8988T (cell line): ENCODE measurements at regions not wholly inside any gene's neighbourhood (a gene's known extent, or its start where the extent isn't known, plus 50 kb on each side); places are given as distances from the start of the nearest gene placed in this dataset.

Experiments
- DNase-seq: peaks from one replicate; pipeline ENCODE4 v3.0.0; 2011

DNA sequence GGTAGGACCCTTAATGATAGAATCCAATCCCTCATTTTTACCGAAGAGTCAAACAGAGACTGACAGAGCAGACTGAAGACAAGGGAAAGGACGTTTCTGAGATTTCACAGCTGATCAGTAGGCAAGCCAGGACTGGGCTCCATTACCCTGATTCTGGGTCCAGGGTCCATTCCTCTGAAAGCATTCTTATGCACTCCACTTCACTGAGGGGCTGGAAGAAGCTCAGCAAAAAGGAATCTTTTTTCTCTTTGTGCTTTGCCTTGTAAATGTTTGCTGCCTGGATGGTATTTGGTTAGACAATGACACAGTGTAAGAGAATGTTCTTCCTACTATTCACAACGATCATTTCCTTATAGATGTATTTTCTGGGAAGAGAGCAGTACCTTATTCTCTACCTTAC is 331.3 kb upstream of the PROX1 start:
- no peak for DNase-seq

- DNase-seq = no peak
These were observed 330.8 kb upstream of the PROX1 start for GRCh38 chr1:213657013-213657412.

DNA sequence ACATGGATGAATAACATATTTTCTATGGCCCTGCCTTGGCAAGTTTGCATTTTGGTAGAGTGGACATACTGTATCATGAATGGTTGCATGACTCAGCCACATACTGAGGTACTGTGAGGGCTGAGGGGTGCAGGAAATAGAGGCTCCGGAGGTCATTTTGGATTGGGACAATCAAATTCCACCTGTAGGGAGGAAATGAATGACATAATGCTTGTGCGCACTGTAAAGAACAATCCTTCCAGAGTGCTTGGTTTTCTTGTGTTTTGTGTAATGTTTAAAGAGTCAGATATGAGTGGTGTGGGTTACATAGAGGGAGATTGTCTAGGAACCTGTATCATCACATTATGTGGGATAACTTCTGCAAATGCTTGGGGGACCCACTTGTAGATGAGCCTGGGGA is 329.9 kb upstream of the PROX1 start:
- no peak for DNase-seq

DNA sequence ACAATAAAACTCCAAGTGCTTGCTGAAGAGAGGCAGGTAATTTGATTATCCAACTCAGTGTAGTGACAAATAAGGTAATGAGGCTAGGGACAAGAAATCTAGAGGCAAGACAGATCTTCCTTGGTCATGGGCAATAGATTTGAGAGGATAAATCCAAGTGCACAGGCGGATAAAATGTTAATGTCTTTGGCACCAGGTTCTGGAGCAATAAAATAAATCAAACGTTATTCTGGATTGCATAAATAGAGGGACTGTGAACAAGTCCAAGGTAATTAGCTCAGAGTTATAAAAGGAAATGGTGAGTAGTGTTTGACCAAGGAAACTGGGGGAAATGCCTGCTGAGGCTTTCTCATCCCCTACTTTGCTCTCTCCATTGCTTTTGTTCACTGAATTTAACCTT is 329.3 kb upstream of the PROX1 start:
- no peak for DNase-seq

- DNase-seq = no peak
These were observed 327.9 kb upstream of the PROX1 start for GRCh38 chr1:213659580-213660547.

- DNase-seq = no peak
These were observed 326.5 kb upstream of the PROX1 start for GRCh38 chr1:213661302-213661701.

DNA sequence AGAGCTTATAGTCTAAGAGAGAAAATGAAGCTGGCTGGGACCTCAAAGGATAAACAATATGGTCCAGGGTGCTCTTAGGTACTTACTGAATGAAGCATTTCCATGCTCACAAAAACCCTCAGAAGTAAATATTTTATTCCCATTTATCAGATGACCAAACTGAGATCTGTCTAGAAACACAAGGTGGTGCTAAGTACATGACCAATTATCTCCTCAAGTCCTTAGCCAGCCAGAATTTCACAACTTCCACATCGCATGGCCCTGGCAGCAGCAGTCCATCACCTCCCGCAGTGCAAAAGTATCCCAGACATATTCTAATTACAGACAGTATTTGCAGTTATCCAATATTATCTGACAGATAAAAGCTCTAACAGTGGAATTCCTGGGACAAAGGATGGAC is 321.7 kb upstream of the PROX1 start:
- DNase-seq = no peak

- no peak for DNase-seq
These were observed 320.9 kb upstream of the PROX1 start for GRCh38 chr1:213666922-213667321.

- DNase-seq = no peak
These were observed 318.3 kb upstream of the PROX1 start for GRCh38 chr1:213669512-213669911.

DNA sequence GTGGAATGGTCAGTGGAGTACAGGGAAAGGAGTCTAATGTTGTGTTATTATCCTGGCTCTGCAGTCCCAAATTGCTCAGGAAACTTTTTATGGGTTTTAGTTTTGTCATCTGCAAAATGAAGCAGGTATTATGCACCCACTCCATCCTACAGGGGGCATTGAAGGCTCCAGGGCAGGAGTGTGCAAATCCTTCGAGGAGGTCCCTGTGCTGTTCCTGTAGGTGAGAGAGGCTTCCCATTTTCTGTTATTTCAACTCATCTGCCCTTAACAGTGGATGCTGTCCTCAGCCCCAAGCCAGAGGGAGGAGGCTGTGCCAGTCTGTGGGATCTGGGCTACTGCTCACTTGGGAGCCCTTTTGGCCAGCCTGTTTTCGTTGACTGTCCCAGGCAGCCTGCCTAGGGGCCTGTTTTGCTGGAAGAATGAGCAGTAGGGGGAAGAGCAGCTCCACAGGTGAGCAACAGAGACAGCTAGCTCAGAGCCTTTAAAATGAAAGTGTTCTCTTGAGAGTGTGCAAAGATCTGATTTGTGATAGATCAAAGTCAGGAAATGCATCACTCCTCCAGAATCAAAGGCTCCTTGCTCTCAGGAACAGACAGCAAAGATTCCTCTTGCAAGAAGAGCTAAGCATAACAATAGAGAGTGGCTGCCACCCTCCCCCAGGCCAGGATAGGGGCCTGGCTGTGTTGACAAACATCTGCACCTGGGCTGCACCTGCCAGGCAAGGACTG is 317.6 kb upstream of the PROX1 start:
- no peak for DNase-seq

GRCh38 chr1:213670692-213671023 is 317.1 kb upstream of the PROX1 start:
- no peak for DNase-seq

DNA sequence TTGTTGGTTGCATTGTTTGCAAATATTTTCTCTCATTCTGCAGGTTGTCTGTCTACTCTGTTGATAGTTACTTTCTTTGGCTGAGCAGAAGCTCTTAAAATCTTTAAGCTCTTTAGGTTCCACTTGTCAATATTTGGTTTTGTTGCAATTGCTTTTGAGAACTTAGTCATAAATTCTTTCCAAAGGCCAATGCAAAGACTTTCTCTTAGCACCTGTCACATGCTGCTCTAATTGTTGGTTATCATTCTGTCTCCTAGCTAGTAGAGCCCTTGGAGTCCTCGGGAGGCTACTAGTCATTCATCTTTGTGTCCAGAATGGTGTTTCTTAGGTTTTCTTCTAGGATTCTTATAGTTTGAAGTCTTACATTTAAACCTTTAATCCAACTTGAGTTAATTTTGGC is 312.7 kb upstream of the PROX1 start:
- no peak for DNase-seq

- DNase-seq = no peak
These were observed 311.0 kb upstream of the PROX1 start for GRCh38 chr1:213676736-213677135.

DNA sequence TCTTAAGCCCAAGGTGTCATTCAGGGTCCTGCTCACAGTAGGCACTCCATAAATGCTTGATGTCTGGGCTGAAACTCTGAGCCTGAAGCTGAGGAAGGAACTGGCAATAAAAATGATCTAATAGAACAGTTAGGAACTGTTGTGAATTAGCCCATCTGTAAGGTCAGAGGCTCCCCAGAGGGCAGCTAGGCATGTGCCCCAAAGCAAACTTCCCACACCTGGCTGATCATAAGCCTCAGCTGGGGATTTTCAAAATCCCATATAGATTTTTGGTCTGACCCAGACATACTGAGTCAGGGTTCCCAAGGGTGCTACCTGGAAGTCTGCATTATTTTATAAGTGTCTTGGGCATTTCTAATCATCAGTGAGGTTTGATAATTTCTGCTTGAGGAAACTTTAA is 309.4 kb upstream of the PROX1 start:
- no peak for DNase-seq

DNA sequence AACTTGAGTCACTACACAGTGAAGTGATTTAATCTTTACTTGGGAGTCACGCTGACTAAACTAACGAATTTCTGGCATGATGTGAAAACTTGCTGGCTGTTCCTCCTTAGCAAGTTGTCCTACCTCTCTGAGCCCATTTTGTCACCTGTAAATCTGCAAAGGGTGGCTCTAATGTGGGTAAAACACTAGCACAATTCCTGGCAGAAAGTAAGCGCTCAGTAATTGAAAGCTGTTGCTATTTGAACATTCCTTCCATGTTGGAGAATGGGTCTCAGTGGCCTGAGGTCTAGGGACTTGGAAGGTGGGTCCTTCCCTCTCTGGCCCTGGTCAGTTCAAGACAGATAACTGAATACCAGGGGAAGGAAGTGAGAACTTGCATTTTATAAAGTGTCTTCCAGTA is 309.0 kb upstream of the PROX1 start:
- no peak for DNase-seq

DNA sequence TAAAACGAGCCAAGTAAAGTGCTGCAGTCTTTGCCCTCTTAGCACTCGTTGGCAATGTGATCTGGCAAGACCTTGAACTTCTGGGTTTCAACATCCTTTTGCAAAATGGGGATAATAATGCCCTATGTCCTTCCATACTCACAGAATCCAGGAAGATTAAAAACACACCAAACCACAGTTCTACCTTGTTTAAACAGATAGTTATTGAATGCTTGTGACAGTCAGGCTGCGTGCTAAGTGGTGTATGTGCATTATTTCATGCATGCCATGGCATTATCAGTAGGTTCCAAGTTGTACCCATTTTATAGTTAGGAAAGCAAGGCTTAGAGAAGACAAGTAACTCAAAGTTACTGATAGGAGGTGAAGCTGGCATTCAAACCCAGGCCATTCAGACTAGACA is 308.6 kb upstream of the PROX1 start:
- DNase-seq = no peak

GRCh38 chr1:213680677-213681325 is 307.0 kb upstream of the PROX1 start:
- DNase-seq = no peak

GRCh38 chr1:213681788-213682340 is 305.9 kb upstream of the PROX1 start:
- no peak for DNase-seq

DNA sequence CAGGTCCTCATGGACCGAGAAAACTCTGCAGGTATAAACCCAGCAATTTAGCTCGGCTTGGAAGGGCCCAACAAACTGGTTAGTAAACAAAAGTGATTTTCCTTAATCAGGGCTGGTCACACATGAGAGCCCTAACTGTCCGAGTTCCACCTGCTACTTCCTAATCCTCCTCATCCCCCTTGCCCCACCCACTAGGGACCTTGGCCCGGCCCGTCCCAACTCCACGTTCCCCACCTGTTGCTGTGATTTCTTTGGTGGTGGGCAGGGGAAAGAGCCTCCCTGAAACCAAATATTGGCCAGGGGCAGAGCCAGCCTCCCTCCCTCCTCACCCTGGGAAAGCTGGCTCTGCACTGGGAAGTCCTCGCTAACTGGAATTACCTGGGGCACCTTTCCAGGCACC is 304.2 kb upstream of the PROX1 start:
- no peak for DNase-seq

DNA sequence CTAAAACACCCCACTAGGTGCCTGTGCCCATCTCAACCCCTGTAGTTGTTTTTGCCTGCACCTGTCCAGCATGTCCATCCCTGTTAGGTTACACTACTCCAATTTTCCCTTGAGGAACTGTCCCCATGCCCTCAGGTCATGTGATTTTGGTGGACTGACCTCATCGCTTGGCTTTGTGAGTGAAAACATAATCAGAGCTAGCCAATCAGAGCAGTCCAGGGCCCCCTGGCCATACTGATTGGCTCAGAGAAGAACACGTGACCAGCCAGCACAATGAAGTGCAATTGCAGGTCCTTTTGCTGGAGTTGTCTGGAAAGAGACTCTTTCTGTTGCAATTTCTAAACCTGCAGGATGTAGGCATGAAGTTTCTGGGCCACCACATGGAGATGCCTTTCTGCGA is 303.3 kb upstream of the PROX1 start:
- no peak for DNase-seq

- DNase-seq = no peak
These were observed 301.7 kb upstream of the PROX1 start for GRCh38 chr1:213685992-213686582.

- no peak for DNase-seq
These were observed 300.8 kb upstream of the PROX1 start for GRCh38 chr1:213686983-213687382.

GRCh38 chr1:213687832-213688231 is 299.9 kb upstream of the PROX1 start:
- no peak for DNase-seq
